A673 (cell line): ENCODE measurements at regions not wholly inside any gene's neighbourhood (a gene's known extent, or its start where the extent isn't known, plus 50 kb on each side); places are given as distances from the start of the nearest gene placed in this dataset.

Experiments used
- EZH2 ChIP-seq: fragments of 200-600 bp; sonication (generic); IDR thresholded peaks from 2 replicates; pipeline ENCODE4 v1.6.1; 2017; ENCODE audit warnings: borderline replicate concordance, low read depth, mild to moderate bottlenecking, mixed read lengths, antibody characterized with exemption, low read length; ENCODE audit not compliant: poor library complexity, severe bottlenecking
- TF ChIP-seq, protein P1 (sequence below): fragments of 300-800, 200-600 bp; sonication (generic); conservative IDR thresholded peaks from 2 replicates; pipeline ENCODE4 v1.5.1; 2017; ENCODE audit warnings: low read depth, mild to moderate bottlenecking, antibody characterized with exemption, low read length, moderate library complexity, mixed read lengths

DNA sequence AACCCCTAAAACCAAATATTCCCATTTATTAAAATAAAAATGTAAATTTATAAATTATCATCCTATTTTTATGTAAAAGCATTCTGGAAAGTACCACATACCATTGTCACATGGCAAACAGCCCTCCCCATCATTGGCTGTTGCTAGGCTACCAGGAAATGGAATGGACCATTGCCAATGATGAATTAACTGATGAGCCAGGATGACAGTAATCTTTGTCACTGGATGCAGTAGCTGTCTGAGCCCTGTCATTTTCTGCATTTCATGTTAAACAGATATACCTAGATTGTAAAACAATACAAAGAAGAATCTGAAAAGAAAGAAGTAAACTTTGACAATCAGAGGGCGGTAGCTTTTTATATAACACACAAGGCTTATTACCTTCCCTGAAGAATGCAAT is 641.4 kb downstream of the BCL11A start:
- TF ChIP-seq, protein P1, sequence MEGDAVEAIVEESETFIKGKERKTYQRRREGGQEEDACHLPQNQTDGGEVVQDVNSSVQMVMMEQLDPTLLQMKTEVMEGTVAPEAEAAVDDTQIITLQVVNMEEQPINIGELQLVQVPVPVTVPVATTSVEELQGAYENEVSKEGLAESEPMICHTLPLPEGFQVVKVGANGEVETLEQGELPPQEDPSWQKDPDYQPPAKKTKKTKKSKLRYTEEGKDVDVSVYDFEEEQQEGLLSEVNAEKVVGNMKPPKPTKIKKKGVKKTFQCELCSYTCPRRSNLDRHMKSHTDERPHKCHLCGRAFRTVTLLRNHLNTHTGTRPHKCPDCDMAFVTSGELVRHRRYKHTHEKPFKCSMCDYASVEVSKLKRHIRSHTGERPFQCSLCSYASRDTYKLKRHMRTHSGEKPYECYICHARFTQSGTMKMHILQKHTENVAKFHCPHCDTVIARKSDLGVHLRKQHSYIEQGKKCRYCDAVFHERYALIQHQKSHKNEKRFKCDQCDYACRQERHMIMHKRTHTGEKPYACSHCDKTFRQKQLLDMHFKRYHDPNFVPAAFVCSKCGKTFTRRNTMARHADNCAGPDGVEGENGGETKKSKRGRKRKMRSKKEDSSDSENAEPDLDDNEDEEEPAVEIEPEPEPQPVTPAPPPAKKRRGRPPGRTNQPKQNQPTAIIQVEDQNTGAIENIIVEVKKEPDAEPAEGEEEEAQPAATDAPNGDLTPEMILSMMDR = no peak
- TF ChIP-seq EZH2 = no peak
